Sigmoid colon (tissue), 6 donors: ENCODE measurements at regions not wholly inside any gene's neighbourhood (a gene's known extent, or its start where the extent isn't known, plus 50 kb on each side); places are given as distances from the start of the nearest gene placed in this dataset.

Experiments
- DNase-seq: peaks from one replicate; pipeline ENCODE4 v3.0.0-alpha.2; 2019
- H3K27ac ChIP-seq, 4 donors: fragments of 200-600 bp; sonication (generic); one replicate each; pipeline ENCODE4 v1.5.1; 2016 to 2019; ENCODE audit warnings: mild to moderate bottlenecking in 1 of 4
- H3K27me3 ChIP-seq, 3 donors: fragments of 200-600 bp; sonication (generic); one replicate each; pipeline ENCODE4 v1.5.1; 2019; ENCODE audit warnings: mild to moderate bottlenecking in 1 of 3
- H3K36me3 ChIP-seq, 4 donors: fragments of 200-600 bp; sonication (generic); one replicate each; pipeline ENCODE4 v1.5.1; 2016 to 2019
- H3K4me1 ChIP-seq, 4 donors: fragments of 200-600 bp; sonication (generic); one replicate each; pipeline ENCODE4 v1.5.1; 2017 to 2019
- H3K4me3 ChIP-seq, 4 donors: fragments of 200-600 bp; sonication (generic); one replicate each; pipeline ENCODE4 v1.5.1; 2017 to 2019; ENCODE audit warnings: mild to moderate bottlenecking in 2 of 4, moderate library complexity in 1 of 4
- H3K9me3 ChIP-seq, 4 donors: fragments of 200-600 bp in 3 of 4; sonication (generic) in 3 of 4; one replicate each; pipeline versions ENCODE4 v1.5.1 to v1.6.1; 2013 to 2019
- EP300 ChIP-seq, 4 donors: sonication (generic); formaldehyde crosslinking; IDR thresholded peaks; one replicate each; pipeline ENCODE4 v1.6.1; 2017; ENCODE audit warnings: antibody characterized with exemption in 4 of 4
- POLR2A ChIP-seq, 2 donors: fragments of 450-650 bp; IDR thresholded peaks; one replicate each; pipeline ENCODE4 v1.6.1; 2016; ENCODE audit warnings: antibody characterized with exemption in 2 of 2, mild to moderate bottlenecking in 2 of 2, moderate library complexity in 2 of 2
- POLR2AphosphoS5 ChIP-seq, 4 donors: sonication (generic); formaldehyde crosslinking; IDR thresholded peaks; one replicate each; pipeline ENCODE4 v1.6.1; 2017; ENCODE audit warnings: antibody characterized with exemption in 4 of 4
- WGBS, 2 donors: extraction: QIAGEN DNeasy Blood & Tissue Kit; methylation state at CpG; one replicate each; pipeline ENCODE4 v1.1.7; 2013; 5-methylcytosine and 5-hydroxymethylcytosine counted together
- intact Hi-C: fragments of 100-400 bp; cut with DNase I; formaldehyde crosslinking; loops from one replicate; pipeline ENCODE4 v1.15.1; 2023
- TF ChIP-seq, protein P1 (sequence below), 4 experiments: fragments of 450-650 bp in 3 of 4; fragments of 200-600 bp in 1 of 4; IDR thresholded peaks; one replicate each; pipeline ENCODE4 v1.5.1; 2016 to 2019; ENCODE audit warnings: antibody characterized with exemption in 4 of 4, mild to moderate bottlenecking in 3 of 4, moderate library complexity in 2 of 4
- donor health status: healthy with polysubstance abuse.
- donor health status: healthy.

DNA sequence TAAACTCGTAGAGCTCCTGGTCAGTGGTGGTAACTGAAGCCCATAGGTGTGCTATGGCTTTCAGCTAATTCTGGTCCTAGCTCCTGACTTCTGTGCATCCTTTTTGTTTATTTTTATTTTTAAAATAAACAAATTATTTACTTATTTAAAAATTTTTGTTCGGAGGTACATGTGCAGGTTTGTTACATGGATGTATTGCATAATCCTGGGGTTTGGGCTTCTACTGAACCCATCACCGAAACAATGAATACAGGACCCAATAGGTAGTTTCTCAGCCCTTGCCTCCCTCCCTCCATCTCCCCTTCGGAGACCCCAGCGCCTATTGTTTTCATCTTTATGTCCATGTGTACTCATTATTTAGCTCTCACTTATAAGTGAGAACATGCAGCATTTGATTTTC, 143.8 kb downstream of the URB2 start:
- no peak overlapping the region for H3K27ac ChIP-seq
- H3K9me3 ChIP-seq, result no peaks in the 10 kb centered on the region
- no peak for TF ChIP-seq POLR2AphosphoS5 (IDR thresholded peaks at IDR 0.05)
- TF ChIP-seq POLR2A (IDR thresholded peaks at IDR 0.05), result no peak
- TF ChIP-seq, protein P1, sequence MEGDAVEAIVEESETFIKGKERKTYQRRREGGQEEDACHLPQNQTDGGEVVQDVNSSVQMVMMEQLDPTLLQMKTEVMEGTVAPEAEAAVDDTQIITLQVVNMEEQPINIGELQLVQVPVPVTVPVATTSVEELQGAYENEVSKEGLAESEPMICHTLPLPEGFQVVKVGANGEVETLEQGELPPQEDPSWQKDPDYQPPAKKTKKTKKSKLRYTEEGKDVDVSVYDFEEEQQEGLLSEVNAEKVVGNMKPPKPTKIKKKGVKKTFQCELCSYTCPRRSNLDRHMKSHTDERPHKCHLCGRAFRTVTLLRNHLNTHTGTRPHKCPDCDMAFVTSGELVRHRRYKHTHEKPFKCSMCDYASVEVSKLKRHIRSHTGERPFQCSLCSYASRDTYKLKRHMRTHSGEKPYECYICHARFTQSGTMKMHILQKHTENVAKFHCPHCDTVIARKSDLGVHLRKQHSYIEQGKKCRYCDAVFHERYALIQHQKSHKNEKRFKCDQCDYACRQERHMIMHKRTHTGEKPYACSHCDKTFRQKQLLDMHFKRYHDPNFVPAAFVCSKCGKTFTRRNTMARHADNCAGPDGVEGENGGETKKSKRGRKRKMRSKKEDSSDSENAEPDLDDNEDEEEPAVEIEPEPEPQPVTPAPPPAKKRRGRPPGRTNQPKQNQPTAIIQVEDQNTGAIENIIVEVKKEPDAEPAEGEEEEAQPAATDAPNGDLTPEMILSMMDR (IDR thresholded peaks at IDR 0.05), result no peak
- TF ChIP-seq EP300 (IDR thresholded peaks at IDR 0.05), result no peak
- intact Hi-C loops, result no loop called here
- 91% methylated on average over 5 of the region's 5 CpGs for WGBS, 2 donors
- no peak overlapping the region for H3K4me3 ChIP-seq
- no peak for DNase-seq
- H3K27me3 ChIP-seq, result no peaks in the 10 kb centered on the region
- no peaks in the 10 kb centered on the region for H3K36me3 ChIP-seq
- no peaks in the 10 kb centered on the region for H3K4me1 ChIP-seq

DNA sequence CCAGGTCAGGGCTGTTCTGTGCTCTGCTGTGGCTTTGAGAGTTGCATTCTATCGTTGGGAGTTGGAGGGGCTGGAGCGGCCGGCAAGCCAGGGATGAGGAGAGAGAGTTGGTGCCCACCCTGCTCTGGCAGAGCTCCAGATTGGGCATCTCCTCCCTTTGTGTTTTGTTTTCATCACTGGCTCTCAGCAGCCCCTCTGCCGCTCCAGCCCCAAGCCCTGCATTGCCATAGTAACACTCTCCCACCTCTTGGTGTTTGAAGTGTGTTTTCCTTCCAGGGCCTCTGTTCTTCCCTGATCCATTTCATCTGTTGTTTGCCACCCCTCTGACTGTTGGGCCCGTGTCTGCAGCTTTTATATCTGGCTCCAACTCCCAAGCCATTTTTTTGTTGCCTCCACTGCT, 152.7 kb downstream of the URB2 start:
- WGBS, 2 donors, result 71 to 81% methylated on average over 5 of the region's 5 CpGs
- H3K27me3 ChIP-seq, result no peaks in the 10 kb centered on the region
- TF ChIP-seq POLR2A (IDR thresholded peaks at IDR 0.05), result no peak
- TF ChIP-seq, protein P1 (IDR thresholded peaks at IDR 0.05), result no peak
- no peak for TF ChIP-seq EP300 (IDR thresholded peaks at IDR 0.05)
- no peak for TF ChIP-seq POLR2AphosphoS5 (IDR thresholded peaks at IDR 0.05)

DNA sequence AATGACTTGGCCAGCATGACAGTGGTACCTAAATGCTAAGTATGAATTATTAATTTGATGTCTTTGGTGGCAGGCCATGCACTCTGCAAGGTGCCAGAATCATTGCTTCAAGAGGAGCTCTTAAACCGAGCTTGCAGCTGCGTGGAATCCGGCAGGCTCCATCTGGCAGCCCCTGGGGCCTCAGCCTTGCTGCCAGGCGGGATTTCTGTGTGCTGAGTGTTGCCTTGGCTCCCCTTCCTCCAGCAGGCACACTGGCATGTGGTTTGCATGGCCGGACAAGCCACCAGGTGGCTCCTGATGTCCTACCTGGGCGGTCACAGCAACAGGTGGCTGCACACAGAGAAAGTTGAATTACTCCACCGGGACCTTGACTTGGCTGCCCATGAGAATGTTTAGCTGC, 155.4 kb downstream of the URB2 start:
- TF ChIP-seq POLR2AphosphoS5 (IDR thresholded peaks at IDR 0.05) (no peak), POLR2A (IDR thresholded peaks at IDR 0.05) (no peak)
- TF ChIP-seq, protein P1 (IDR thresholded peaks at IDR 0.05), result peak in 1 of 4 experiments; percentile 15
- DNase-seq, result no peak
- intact Hi-C loops, result no loop called here
- WGBS, 2 donors, result 42 to 62% methylated on average over 7 of the region's 7 CpGs
- Histone ChIP-seq H3K36me3 (no peaks in the 10 kb centered on the region), H3K4me1 (no peaks in the 10 kb centered on the region), H3K4me3 (no peak overlapping the region), H3K9me3 (no peaks in the 10 kb centered on the region), H3K27me3 (no peaks in the 10 kb centered on the region), H3K27ac (no peak overlapping the region)

More for the DNA sequence above, 152.7 kb downstream of the URB2 start:
- DNase-seq, result no peak
- H3K9me3 ChIP-seq, result no peaks in the 10 kb centered on the region
- no peak overlapping the region for H3K27ac ChIP-seq
- no peaks in the 10 kb centered on the region for H3K36me3 ChIP-seq
- H3K4me1 ChIP-seq, result no peaks in the 10 kb centered on the region
- H3K4me3 ChIP-seq, result no peak overlapping the region
- intact Hi-C loops, result no loop called here

DNA sequence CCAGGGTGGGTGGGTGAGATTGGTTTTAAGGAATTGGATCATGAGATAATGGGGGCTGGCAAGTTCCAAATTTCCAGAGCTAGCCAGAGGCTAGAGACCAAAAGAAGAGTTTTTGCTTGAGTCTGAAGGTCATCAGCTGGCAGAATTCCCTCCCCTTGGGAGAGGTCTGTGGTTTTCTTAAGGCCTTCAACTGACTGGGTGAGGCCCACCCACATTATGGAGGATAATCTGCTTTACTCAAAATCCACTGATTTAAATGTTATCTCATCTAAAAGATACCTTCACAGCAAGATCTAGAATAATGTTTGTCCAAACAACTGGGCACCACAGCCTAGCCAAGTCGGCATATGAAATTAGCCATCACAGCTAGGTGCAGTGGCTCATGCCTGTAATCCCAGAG, 156.4 kb downstream of the URB2 start:
- Histone ChIP-seq H3K36me3 (no peaks in the 10 kb centered on the region), H3K27me3 (no peaks in the 10 kb centered on the region), H3K4me1 (no peaks in the 10 kb centered on the region), H3K4me3 (no peak overlapping the region), H3K9me3 (no peaks in the 10 kb centered on the region), H3K27ac (no peak overlapping the region)
- WGBS, 2 donors, result 95 to 97% methylated on average over 1 of the region's 1 CpG
- intact Hi-C loops, result no loop called here
- no peak for TF ChIP-seq POLR2A (IDR thresholded peaks at IDR 0.05)
- no peak for TF ChIP-seq POLR2AphosphoS5 (IDR thresholded peaks at IDR 0.05)
- no peak for TF ChIP-seq EP300 (IDR thresholded peaks at IDR 0.05)
- TF ChIP-seq, protein P1 (IDR thresholded peaks at IDR 0.05), result no peak
- no peak for DNase-seq

DNA sequence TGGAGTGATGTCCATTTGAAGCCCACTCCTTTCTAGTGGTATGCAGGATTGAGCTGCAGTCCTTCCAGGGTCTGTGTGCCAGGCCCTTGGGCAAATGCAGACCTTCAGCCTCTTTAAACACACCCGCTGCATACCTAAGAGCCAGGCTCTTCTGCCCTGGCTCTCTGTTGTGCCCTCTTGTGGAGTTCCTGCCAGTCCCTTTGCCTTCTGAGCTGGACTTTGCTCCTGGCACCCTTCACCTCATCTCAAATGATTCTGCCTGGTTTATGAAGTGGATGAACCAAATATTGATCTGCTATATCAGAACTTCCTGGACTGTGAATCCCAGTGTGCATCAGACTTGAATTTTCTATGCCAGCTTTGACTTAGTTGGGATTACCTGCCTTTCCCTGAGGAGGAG, 158.8 kb downstream of the URB2 start:
- no peak for TF ChIP-seq POLR2A (IDR thresholded peaks at IDR 0.05)
- TF ChIP-seq EP300 (IDR thresholded peaks at IDR 0.05), result no peak
- TF ChIP-seq, protein P1 (IDR thresholded peaks at IDR 0.05), result no peak
- TF ChIP-seq POLR2AphosphoS5 (IDR thresholded peaks at IDR 0.05), result no peak
- H3K4me1 ChIP-seq, result no peaks in the 10 kb centered on the region
- 67 to 84% methylated on average over 1 of the region's 1 CpG for WGBS, 2 donors

More for the DNA sequence above, 158.8 kb downstream of the URB2 start:
- DNase-seq, result no peak
- no peaks in the 10 kb centered on the region for H3K9me3 ChIP-seq
- H3K4me3 ChIP-seq, result no peak overlapping the region
- H3K36me3 ChIP-seq, result no peaks in the 10 kb centered on the region
- H3K27me3 ChIP-seq, result no peaks in the 10 kb centered on the region
- no peak overlapping the region for H3K27ac ChIP-seq
- intact Hi-C loops, result no loop called here
